M059J (cell line): ENCODE measurements at regions not wholly inside any gene's neighbourhood (a gene's known extent, or its start where the extent isn't known, plus 50 kb on each side); places are given as distances from the start of the nearest gene placed in this dataset.
"Not testable (repeated sequence)": the region's sequence is repeated elsewhere in the genome, so short reads cannot be mapped to it uniquely, and the experiment has no call there.

ENCODE experiments used
- DNase-seq: peaks from one replicate; pipeline ENCODE4 v3.0.0-alpha.2; 2012; ENCODE audit warnings: low read depth

DNA sequence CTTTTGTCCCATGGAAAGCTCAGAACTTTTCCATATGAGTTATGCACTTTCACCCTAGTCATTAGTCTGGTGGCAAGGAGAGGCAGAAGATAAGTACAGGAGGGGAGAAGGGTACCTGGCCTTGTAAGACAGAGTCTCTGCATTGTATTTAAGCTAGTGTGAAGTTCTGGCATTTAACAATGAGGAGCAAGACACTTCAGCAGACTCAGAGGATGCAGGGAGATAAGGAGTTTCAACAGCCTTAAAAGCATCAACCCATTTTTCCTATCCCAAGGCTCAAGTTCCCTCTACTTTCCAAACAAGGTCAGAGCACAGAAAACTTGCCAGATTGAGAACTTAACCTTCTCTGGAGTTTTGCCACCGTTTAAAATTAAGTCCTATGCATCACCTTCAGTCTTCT, 348.2 kb upstream of the VRK2 start:
- DNase-seq = no peak

DNA sequence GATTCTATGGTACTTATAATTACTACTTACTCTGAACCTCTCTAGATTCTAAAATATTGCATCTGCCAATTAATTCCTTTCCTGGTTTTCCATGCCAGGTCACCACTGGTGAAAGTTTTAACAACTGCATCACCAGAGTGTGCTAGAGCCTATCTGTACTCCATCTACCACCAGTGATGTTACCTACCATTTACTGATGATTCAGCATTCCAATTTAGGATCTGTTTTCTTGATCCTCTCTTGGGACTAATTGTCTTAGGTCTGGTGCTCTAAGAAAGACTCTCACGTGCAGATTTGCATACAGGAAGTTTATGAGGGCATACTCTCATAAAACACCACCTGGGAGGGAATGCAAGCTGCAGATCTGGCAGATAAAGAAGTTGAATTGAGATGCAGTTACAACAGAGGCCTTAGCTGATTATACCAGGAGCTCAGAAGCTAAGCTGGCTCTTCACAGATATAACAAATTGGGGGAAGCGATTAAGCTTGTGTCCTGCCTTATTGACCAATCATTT, 347.6 kb upstream of the VRK2 start:
- peak; percentile 43 for DNase-seq

DNA sequence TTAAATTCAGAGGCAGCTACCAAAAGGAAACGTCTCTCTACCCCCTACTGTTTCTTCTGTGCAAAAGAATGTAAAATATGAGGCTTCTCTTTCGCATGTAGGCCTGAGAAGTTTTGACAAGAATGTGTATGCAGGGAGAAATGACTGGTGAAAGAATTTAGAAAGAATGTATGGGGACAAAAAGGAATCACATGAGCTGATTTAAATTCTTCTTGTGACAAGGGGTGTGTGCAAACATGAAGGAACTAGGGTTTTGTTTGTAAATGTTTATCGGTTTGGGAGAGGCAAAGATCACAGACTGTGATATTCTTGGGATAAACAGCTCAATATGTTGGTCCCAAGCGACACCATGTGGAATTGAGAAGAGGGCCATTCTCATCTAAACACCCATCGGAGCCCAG, 345.2 kb upstream of the VRK2 start:
- DNase-seq = peak; percentile 40

DNA sequence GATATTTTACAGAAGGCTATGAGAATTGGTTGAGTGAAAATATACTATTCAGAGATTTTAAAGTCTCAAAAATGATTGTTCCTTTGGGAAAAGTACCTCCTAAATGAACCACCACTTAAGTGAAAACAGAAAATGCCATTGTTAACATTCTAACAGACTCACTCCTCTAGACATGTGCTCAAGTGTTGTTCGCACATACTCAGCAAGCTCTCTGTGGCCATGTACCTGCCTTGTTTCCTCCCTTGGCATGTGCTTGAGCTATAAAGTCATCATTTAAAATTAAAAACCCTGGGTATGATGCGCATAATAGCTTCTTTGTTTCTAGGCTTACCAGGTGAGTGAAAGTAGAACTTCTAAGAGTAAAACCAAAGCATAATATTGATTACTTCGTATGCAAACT, 343.2 kb upstream of the VRK2 start:
- DNase-seq = no peak

DNA sequence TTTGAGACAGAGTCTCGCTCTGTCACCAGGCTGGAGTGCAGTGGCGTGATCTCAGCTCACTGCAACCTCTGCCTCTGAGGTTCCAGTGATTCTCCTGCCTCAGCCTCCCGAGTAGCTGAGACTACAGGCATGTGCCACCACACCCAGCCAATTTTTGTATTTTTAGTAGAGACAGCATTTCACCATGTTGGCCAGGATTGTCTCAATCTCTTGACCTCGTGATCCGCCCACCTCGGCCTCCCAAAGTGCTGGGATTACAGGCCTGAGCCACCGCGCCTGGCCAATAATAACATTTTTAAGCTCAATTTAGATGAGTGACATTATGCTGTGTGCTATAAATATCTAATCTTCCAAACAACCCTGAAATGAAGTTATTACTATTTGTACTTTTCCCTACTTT, 338.8 kb upstream of the VRK2 start:
- not testable (repeated sequence) for DNase-seq

DNA sequence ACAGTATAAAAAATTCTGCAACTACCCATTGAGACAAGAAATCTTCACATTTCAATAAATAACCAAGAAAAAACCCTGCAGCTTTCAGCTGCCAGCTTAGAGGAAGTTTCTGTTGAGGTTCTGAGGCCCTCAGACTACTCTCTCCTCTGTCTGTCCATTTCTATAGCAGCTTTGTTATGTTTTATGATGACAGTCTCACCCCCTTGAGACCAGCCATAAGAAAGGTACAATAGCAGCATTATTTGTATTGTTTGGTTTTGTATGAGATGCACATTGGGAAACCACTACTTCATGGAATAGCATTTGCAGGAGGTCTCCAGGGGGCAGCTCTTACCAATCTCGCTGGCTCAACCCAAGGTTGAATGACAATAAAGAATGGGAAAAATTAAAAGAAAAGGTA, 334.6 kb upstream of the VRK2 start:
- no peak for DNase-seq

DNA sequence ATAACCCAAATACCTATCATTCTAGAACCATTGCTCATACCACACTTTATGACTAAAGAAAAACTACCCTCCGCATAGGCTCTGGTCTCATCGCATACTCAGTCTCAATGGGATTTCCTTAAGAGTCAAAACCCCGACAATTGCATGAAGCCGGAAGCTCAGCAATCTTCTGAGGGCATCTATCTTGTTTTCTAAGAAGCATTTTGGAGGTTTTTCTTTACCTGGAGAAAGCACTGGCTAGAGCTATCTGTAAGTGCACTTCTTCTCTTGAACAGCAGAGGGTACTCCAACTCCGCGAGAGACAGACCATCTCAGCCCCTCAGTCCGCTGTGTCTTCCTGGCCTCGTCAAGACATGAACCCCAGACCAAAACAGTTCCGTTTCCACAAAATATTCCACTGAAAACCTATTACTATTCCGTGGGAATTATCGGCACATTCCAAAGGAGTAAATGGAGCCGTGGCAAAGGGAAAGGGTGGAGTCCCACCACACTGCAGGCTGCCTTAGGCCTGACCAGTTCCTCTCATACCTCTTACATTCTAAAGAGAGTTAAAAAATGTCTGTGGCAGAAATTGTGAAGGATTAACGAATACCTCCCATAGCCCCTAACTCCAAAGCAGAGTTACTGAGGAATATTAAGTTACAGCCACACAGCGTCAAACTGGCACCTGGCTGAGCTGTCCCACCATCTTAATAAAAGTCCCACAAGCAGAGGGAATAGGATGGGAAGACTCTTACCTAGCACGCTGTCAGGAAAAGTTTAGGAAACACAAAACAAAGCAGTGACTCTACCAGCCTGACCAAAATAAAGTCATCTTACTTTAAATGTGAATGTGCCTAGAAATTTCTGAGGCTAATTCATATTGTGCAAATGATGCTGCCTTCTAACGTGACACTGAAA, 325.6 kb upstream of the VRK2 start:
- peak; percentile 71 for DNase-seq

DNA sequence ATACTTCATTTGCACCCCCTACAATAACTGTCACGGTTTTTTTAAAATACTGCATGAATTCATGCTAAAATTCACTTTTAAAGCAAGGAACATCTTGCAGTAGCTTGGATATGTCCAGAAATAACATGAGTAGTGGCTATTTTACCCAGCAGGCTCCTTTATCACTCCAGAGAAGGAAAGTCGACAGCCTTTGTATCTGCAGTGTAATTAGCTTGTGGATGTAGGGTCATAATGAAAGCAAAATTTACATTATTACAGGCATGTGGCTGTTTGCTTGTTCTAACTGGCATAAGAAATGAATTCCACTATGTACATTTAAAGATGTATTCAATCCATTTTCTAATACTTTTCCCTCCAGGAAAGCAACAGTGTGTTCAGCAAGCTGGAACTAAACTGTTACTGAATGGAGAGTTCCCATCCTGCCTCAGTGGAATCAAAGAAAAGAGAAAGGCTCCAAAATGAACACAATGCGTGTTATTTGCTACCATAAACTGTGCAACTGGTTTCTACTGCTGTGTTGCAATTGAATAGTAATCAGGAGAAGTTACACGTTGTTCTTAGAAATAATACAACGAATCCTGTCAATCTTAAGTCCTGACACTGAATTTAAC, 321.2 kb upstream of the VRK2 start:
- no peak for DNase-seq

DNA sequence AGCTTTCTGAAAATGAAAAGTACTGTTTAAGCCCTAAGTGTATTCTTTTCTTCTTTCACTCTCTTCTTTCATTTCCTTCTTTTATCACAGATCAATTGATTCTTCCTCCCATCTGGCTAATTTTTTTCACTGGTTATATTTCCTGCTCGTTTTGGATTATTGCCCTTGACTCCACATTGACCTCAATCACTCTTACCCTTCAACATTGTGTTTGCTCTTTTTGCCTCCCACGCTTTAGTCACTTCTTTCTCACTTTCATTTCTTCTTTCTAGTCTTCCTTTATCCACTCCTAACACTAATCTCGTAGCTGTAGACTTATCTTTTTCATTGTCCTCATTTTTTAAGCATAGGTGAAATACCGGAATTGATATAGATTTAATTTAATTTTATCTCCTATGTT, 320.3 kb upstream of the VRK2 start:
- DNase-seq = no peak

DNA sequence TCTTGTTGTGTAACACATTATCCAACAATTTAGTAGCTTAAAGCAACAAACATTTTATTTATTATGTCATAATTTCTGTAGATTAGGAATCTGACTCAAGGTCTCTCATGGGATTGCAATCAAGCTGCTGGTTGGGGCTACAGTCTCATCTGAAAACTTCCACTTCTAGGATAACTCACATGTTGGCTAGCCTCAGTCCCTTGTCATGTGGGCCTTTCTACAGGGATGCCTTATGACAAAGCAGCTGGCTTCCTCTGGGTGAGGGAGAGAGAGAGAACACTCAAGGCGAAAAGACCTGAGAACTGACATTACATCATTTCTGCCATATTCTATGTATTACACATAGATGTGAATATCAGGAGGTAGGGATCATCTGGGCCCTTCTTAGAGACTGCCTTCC, 317.9 kb upstream of the VRK2 start:
- no peak for DNase-seq

DNA sequence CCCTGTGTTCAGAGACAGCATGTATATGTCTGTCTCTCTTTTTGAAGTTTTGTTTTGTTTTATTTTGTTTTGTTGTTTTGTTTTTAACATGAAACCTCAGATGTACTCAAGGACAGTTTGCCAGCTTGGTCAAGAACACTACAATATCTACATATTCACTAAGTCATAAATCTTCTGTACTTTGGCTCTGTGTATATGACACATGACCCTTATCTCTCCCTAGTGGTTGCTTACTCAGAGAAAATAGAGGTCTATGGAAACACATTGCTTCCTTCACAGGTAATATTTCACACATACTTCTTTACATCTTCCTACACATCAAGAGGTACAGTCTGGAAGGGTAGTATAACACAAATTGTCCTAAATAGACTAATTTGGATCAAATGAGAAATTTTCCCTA, 312.6 kb upstream of the VRK2 start:
- peak; percentile 16 for DNase-seq

DNA sequence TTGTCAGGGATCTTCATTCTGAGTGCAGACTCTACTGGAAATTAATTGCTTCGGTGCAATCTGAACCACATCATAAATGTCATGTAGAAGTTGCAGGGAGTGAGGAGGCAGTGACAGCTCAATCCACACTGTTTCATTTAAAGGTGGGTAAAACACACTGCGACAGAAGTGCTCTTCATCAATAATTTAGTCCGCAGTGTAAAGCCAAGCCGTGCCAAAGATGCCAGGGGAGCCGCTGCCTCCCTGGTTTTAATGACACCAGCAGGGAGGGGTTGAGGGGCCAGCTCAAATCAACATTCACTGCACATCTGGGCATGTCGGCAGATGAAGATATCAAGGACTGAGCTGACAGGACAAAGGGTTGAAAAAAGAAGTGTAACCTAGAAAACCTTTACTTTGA, 305.7 kb upstream of the VRK2 start:
- DNase-seq = no peak

DNA sequence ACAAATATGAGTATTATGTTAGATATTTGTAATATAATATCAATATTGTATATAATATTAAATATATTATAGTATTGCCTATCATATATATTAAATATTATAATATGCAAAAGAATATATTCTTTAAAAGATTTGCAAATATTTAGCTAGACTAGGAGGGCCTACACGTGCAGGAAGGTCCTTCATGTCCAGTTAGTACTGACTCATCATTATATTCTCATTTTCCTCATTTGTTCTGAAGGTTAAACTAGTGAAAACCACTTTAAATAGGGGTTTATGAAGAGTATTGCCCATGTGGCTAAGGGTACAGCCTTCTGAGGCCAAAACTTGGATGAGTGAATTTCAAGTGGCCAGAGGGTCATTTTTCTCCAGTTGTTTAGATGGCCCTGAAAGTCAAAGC, 293.0 kb upstream of the VRK2 start:
- no peak for DNase-seq

DNA sequence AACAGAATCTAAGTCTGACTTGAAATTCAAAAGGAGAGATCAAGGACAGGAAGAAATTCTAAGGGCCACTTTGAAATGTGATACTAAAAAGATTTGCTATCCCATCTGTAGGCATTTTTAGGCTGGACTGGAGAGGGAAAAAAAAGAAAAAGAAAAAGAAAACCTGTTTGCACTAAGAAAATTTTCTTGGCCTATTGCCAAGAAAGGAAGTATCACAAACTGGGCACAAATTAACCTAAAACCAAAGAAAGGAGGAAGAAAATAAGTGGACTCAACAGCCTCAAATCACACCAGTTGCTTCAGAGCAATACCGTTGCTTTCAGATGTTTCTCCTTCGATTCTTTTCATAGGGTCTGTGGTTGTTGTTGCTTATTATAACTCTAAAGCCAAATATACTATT, 287.9 kb upstream of the VRK2 start:
- DNase-seq = no peak

DNA sequence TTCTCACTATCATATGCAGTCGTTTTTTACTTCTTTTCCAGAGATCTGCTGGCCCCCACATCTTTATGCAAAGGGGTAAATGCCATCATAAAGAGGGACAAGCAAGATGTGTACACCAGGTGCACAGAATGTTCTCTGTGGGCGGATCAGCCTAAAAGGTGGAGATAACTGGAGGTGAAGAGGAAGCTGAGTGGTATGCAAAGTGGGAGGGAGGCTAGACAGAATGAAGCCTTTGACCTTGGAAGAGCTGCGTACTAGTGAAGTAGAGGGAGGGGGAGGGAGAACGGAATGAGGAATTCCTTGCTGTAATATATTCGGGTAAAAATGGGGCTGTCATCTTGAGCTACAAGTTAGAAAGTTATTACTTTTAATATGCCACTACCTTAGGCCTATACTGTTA, 287.5 kb upstream of the VRK2 start:
- DNase-seq = no peak

DNA sequence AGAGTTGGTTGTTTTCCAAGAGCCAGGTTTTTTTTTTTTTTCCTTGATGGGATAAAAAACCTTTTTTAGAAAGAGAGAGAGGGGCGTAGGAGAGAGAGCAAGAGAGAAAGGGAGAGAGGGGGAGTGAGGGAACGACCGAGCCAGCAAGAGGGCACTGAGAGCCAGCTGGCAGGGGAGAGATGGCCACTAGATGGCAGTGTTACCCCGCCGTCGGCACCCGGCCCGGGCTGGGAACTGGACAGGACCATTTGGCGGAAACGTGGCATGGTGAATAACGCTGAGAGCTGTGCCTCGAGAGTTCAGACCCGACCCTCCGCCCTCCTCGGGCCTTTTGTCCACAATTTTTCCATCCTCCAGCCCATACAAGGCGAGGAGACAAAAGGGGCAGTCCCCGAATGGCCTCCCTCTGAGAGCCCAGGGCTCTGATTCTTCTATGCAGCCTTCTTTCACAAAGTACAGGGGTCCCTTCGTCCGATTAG, 286.7 kb upstream of the VRK2 start:
- peak; percentile 71 for DNase-seq

DNA sequence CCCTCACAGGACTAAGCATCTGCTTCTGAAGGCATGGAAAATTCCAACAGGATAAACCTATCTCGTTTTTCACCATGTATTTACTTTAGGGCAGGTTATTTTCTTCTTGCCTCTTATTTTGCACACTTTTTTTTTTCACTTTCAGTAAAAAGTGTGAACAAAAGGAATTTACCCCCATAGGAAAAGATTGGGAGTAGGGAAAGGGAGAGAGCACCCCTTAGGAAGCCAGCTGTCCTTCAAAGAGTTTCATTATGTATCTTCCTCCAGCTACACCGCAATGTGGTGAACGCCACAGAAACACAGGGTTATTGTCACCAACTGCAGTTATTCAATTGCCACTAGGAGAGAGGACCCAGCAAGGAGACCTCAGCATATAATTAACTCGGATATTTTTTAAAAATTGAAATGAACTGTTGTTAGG, 286.2 kb upstream of the VRK2 start:
- DNase-seq = no peak

DNA sequence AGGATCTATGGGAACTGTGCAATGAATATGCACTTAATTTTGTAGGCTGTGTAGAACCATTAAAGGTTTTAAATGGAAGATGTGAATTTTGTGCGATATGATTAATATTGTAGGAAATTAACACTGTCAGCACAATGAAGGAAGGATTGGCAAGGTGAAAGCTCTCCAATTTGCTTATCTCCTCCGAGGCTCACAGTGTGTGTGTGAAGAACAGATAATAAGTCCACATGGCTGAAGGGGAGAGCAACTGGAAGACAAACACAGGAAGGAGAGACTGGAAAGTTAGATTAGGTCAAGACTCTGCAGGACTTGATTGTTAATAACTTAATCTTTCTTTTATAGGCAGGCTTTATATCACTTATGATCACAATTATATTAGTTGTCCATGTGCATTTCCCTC, 269.7 kb upstream of the VRK2 start:
- no peak for DNase-seq

DNA sequence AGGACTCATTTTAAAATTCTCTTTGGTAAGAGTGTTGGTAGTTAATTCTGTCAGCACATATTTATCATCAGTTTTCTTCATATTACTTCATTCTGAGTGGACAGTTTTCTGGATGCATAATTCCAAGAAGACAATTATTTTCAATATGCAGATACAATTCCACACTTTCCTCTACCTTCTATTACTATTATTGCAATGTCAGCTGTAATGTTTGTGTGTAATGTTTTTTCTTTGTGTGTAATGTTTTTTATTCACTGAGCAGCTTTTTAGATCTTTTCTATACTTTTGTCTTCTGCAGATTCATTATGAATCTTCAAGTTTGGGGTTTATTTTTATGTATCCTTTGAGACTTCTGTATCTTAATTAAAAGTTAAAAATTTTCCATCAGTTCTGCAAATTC, 264.0 kb upstream of the VRK2 start:
- no peak for DNase-seq

DNA sequence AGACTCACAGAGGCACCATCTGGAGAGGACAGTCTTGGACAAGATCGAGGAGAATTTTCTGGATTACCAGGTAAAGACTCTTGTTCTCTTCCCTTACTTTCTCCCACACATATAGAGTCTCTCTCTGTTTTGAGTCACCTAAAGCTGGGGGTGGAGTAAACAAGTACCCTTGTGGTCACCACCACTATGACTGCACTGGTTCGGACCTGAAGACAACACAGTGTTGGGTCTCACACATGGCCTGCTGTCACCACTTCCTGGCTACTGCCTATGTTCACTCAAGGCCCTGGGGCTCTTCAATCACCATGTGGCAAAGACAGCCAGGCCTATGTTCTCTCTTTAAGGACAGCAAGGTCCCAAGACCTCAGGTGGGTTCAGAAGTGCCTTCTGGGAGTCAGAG, 253.3 kb upstream of the VRK2 start:
- no peak for DNase-seq

DNA sequence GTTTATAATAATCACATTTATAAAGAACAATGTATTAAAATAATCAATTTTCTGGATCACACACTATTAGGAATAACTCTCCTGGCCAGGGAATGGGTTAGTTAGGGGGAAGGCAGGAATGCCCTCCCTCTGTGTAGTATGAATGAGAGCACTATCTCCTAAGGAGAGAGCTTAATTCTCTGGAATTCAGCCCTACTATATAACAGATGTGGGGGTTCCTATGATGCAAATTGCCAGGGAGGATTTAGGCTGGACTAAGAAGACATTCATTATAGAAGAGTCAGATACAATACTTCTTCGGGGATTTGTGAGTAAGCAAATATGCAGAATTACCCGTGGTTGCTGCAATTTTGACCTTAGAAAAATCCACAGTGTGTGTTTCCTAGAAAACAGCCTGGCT, 250.1 kb upstream of the VRK2 start:
- DNase-seq = no peak

DNA sequence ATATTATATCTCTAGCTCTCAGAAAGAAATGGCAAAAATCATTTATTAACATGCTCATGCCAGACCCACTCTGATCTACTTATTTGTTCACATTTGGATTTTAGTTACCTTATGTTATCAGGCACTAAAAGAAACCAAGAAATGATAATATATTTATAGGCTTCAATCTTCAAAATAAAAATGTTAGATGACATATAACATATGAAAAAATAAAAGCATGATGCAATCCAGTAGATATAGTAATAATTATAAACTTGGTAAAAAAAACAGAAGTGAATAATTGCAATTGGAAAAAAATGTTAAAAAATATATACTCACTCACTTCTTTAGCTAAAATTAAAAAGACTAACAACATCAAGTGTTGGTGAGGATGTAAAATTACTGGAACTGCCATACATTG, 248.3 kb upstream of the VRK2 start:
- no peak for DNase-seq

DNA sequence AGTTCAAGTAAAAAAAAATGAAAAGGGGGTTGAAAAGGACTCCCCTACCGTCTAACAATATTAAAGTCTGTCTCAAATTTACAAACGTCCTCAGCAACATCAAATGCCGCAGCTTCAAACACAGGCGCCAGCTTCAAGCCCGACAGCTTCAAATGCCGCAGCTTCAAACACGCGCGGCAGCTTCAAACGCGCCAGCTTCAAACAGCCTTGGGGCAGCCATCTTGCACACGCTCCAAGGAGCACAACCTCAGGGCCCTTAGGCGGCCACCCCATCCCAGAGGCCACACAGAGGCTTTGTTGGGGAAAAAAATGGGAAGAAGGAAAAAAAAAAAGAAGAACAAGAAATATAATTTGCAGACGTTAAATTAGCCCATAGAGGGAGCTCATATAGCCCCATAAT, 244.4 kb upstream of the VRK2 start:
- DNase-seq = no peak
